ENCODE measurements at regions not wholly inside any gene's neighbourhood (a gene's known extent, or its start where the extent isn't known, plus 50 kb on each side); places are given as distances from the start of the nearest gene placed in this dataset.

DNA sequence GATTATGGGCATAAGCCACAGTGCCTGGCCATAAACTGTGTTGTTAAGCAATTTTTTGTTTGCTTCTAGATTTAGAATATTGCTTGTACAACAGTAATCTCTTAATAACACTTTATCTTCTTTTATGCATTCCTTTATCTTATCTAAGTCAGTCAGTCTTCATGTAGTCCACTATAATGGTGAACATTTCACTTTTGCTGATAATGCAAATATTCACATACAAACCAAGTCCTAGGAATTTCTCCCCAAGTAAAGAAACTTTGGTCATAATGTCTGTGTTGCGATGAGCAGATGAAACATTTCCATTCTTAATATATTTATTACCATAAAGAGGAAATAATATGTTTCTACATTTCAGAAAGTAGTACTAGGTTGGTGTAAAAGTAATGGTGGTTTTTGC, 765.8 kb upstream of the ARRDC4 start:
- ChIA-PET POLR2A (no interaction called here), CTCF (no interaction called here)
- TF ChIP-seq L3MBTL2 (conservative IDR thresholded peaks at IDR 0.05): no peak
- no peak for TF ChIP-seq ARNT (IDR thresholded peaks at IDR 0.05)
- TF ChIP-seq ELF4 (IDR thresholded peaks at IDR 0.05): no peak
- TF ChIP-seq NFRKB (IDR thresholded peaks at IDR 0.05): no peak
- no peak for DNase-seq (ENCODE audit: extremely low spot score)

DNA sequence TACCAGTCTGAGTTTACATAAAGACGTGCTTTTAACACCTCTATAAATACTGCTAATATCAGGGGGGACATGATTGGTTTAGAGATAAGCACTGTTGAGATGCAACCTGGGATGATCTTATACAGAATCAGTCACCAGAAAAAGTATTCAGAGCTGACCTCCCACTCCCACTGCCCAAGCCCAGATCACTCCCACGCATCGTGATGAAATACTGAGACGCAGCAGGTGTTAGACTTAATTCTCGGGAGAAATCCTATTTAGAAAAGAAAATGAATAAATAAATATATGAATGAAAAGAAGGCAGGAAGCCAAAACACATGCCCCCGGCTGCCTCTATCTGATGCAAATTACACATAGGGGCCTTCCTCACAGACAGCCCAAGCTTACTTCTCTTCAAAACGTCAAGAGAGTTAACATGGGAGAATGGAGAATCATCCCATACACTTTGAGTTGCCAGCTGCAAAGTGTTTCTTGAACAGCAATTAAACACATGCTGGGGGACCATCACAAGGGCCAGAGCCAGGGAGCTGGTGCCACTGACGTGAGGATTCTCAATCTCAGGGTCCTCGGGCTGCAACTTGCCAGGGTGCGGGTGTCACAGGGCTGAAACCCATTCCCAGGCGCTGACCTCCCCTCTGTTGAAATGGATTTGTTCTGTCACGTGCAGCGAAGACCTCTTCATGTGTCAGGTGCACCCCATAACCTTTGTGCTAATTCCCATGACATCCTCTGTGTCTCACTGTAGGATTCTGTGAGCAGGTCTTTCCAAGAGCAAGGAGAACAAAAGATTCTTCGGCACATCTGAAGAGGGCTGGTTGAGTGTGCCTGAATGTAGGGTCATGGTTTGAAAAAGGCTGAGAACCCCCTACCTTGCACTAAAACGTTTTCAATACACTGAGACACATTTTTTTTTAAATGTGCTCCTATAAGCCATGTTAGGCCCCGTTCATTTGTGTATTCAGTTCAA, 764.2 kb upstream of the ARRDC4 start:
- TF ChIP-seq HDGF (IDR thresholded peaks at IDR 0.05; ENCODE audit: borderline replicate concordance) (no peak), ZNF384 (IDR thresholded peaks at IDR 0.05) (no peak), NFRKB (IDR thresholded peaks at IDR 0.05) (no peak), FOXK2 (IDR thresholded peaks at IDR 0.05) (no peak), CTBP1 (IDR thresholded peaks at IDR 0.05; ENCODE audit: borderline replicate concordance) (no peak), FOXA1 (IDR thresholded peaks at IDR 0.05) (no peak), LEF1 (IDR thresholded peaks at IDR 0.05; ENCODE audit: borderline replicate concordance) (no peak), BHLHE40 (IDR thresholded peaks at IDR 0.05; ENCODE audit: borderline replicate concordance) (no peak), SP1 (IDR thresholded peaks at IDR 0.05) (no peak), ELF4 (IDR thresholded peaks at IDR 0.05) (no peak), SUZ12 (IDR thresholded peaks at IDR 0.05) (no peak)
- TF ChIP-seq, protein P1, sequence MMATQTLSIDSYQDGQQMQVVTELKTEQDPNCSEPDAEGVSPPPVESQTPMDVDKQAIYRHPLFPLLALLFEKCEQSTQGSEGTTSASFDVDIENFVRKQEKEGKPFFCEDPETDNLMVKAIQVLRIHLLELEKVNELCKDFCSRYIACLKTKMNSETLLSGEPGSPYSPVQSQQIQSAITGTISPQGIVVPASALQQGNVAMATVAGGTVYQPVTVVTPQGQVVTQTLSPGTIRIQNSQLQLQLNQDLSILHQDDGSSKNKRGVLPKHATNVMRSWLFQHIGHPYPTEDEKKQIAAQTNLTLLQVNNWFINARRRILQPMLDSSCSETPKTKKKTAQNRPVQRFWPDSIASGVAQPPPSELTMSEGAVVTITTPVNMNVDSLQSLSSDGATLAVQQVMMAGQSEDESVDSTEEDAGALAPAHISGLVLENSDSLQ (IDR thresholded peaks at IDR 0.05): no peak
- ChIA-PET POLR2A (no interaction called here), CTCF (no interaction called here)
- no peak for DNase-seq (ENCODE audit: extremely low spot score)

- POLR2A ChIA-PET: no interaction called here
- CTCF ChIA-PET: no interaction called here
- no peak for DNase-seq (ENCODE audit: extremely low spot score)
- TF ChIP-seq SP1 (IDR thresholded peaks at IDR 0.05): no peak
- TF ChIP-seq LEF1 (IDR thresholded peaks at IDR 0.05; ENCODE audit: borderline replicate concordance): no peak
- TF ChIP-seq FOXM1 (IDR thresholded peaks at IDR 0.05; ENCODE audit: borderline replicate concordance): no peak
- no peak for TF ChIP-seq HDGF (IDR thresholded peaks at IDR 0.05; ENCODE audit: borderline replicate concordance)
- TF ChIP-seq ARNT (IDR thresholded peaks at IDR 0.05): no peak
- TF ChIP-seq ELF4 (IDR thresholded peaks at IDR 0.05): no peak
- no peak for TF ChIP-seq FOXK2 (IDR thresholded peaks at IDR 0.05)
- TF ChIP-seq ZNF384 (IDR thresholded peaks at IDR 0.05): no peak
- TF ChIP-seq NFRKB (IDR thresholded peaks at IDR 0.05): no peak
- no peak for TF ChIP-seq BHLHE40 (IDR thresholded peaks at IDR 0.05; ENCODE audit: borderline replicate concordance)
- TF ChIP-seq SUZ12 (IDR thresholded peaks at IDR 0.05): no peak
- no peak for TF ChIP-seq CTBP1 (IDR thresholded peaks at IDR 0.05; ENCODE audit: borderline replicate concordance)
- TF ChIP-seq, protein P1 (IDR thresholded peaks at IDR 0.05): no peak
- TF ChIP-seq FOXA1 (IDR thresholded peaks at IDR 0.05): no peak
- TF ChIP-seq TARDBP (IDR thresholded peaks at IDR 0.05): no peak
- no peak for TF ChIP-seq L3MBTL2 (conservative IDR thresholded peaks at IDR 0.05)
Measured at GRCh38 chr15:97199393-97200051, 761.0 kb upstream of the ARRDC4 start.

DNA sequence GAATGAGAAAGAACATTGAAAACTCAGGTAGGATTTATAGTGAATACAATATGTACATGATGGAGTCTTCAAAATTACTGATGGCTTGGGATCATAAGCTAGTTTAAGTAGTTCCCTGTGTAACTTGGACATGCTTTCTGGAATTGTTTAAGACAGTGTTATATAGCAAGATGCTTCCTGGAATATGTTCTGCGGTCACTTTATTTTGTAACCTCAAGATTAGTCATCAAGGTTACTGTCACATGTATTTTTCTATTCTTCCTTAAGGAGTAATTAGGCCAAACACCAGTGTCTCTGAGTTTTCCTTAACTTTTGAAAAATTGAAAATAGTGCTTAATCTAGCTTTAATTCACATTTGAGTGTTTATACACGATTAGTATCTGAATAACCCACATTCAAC, 760.3 kb upstream of the ARRDC4 start:
- POLR2A ChIA-PET: no interaction called here

DNA sequence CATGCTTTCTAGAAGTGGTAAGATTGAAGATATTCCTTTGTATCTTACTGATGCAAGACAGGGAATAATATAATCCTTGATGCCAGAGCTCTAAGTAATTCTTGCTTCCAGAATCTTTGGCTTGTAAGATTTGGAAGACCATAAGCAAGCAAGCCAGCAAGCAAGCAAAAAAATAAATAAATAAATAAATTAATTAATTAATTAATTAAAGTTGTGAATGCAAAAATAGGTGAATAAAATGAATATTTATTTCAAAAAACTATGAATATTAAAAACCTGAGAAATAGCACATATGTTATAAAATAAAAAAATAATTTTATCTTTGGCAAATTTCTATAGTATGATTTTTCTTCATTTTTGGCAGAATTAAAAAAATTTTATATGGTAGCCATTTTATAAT, 750.2 kb upstream of the ARRDC4 start:
- no peak for DNase-seq (ENCODE audit: extremely low spot score)
- ChIA-PET POLR2A (no interaction called here), CTCF (no interaction called here)
- no peak for TF ChIP-seq HDGF (IDR thresholded peaks at IDR 0.05; ENCODE audit: borderline replicate concordance)
- no peak for TF ChIP-seq SUZ12 (IDR thresholded peaks at IDR 0.05)

More for the DNA sequence above, 760.3 kb upstream of the ARRDC4 start:
- TF ChIP-seq NFRKB (IDR thresholded peaks at IDR 0.05) (no peak), LEF1 (IDR thresholded peaks at IDR 0.05; ENCODE audit: borderline replicate concordance) (no peak), SUZ12 (IDR thresholded peaks at IDR 0.05) (no peak), CTBP1 (IDR thresholded peaks at IDR 0.05; ENCODE audit: borderline replicate concordance) (no peak), TARDBP (IDR thresholded peaks at IDR 0.05) (no peak), FOXA1 (IDR thresholded peaks at IDR 0.05) (no peak), BHLHE40 (IDR thresholded peaks at IDR 0.05; ENCODE audit: borderline replicate concordance) (no peak), SP1 (IDR thresholded peaks at IDR 0.05) (no peak), FOXM1 (IDR thresholded peaks at IDR 0.05; ENCODE audit: borderline replicate concordance) (no peak), ELF4 (IDR thresholded peaks at IDR 0.05) (no peak), FOXK2 (IDR thresholded peaks at IDR 0.05) (no peak), ARNT (IDR thresholded peaks at IDR 0.05) (no peak), ZNF384 (IDR thresholded peaks at IDR 0.05) (no peak), HDGF (IDR thresholded peaks at IDR 0.05; ENCODE audit: borderline replicate concordance) (no peak), L3MBTL2 (conservative IDR thresholded peaks at IDR 0.05) (no peak)
- TF ChIP-seq, protein P1 (IDR thresholded peaks at IDR 0.05): no peak
- CTCF ChIA-PET: no interaction called here
- DNase-seq (ENCODE audit: extremely low spot score): no peak

DNA sequence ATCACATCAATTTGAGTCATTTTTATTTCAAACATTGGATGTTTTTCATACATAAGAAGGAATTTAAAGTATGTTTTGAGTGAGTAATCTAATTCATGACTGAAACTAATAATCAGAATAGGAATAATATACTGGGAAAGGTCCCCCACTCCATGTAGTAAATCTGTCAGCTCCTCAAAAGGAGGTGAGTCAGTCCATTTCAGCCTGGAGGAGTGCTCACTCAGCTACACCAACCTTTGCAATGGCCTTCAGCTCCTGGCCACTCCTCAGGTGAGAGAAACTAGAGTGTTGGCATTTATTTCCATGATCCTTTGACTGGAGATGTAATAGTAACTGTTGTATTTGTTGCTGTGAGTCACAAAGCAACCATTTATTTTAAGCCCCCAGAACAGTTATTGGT, 744.9 kb upstream of the ARRDC4 start:
- TF ChIP-seq L3MBTL2 (conservative IDR thresholded peaks at IDR 0.05) (no peak), TARDBP (IDR thresholded peaks at IDR 0.05) (no peak), ZNF384 (IDR thresholded peaks at IDR 0.05) (no peak), BHLHE40 (IDR thresholded peaks at IDR 0.05; ENCODE audit: borderline replicate concordance) (no peak), FOXA1 (IDR thresholded peaks at IDR 0.05) (no peak), CTBP1 (IDR thresholded peaks at IDR 0.05; ENCODE audit: borderline replicate concordance) (no peak), FOXK2 (IDR thresholded peaks at IDR 0.05) (no peak), SUZ12 (IDR thresholded peaks at IDR 0.05) (no peak)
- POLR2A ChIA-PET: no interaction called here
- CTCF ChIA-PET: no interaction called here
- DNase-seq (ENCODE audit: extremely low spot score): no peak

Measured in HEK293T (cell line).